ENCODE measurements at regions not wholly inside any gene's neighbourhood (a gene's known extent, or its start where the extent isn't known, plus 50 kb on each side); places are given as distances from the start of the nearest gene placed in this dataset.

DNA sequence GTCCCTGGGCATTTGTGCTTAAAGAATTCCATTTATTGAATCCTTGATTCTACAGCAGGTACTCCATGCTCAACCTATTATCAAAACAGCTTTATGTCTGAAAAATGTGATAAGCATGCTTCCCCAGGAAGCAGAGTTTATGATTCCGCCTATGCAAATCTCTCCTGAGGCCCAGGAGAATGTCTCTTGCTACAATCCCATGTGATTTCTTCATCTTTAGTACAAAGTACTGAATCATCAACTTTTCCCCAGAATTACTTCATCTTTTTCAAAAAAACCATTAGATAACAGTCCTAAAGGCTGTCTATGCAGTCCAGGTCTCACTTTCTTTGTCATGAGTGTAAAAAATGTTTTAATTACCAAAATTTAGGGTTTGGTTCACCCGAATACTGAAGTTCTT, 130.2 kb upstream of the ADAMTSL1 start:
- Mint-ChIP-seq H3K27ac (no peak overlapping the region), H3K4me3 (no peak overlapping the region), H3K36me3 (ENCODE audit: low read depth) (no peaks in the 10 kb centered on the region), H3K9me3 (no peaks in the 10 kb centered on the region), H3K27me3 (ENCODE audit: insufficient read depth) (no peaks in the 10 kb centered on the region), H3K4me1 (ENCODE audit: low read depth) (no peaks in the 10 kb centered on the region)
- no peak for DNase-seq (ENCODE audit: low spot score)
- intact Hi-C loops (cut with micrococcal nuclease): no loop called here

DNA sequence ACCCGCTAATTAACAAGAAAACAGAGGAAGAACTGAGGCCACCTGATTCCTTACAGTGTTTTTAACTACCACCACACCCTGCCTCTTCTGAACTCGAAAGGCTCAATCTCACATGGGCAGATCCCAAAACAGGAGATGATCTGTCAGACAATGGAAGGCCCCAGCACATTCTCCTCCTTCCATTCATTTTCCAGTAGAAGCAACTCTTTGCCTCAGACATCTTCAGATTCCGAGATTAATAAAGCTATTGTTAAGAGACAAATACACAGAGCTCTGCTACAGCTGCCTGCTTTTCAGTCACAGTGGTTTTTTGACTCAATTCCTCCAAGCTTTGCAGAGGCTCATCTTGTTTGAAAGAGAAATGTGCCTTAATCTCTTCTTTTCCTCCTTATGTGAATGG, 127.2 kb upstream of the ADAMTSL1 start:
- no peak for DNase-seq (ENCODE audit: low spot score)
- Mint-ChIP-seq H3K27ac (no peak overlapping the region), H3K27me3 (ENCODE audit: insufficient read depth) (no peaks in the 10 kb centered on the region), H3K4me1 (ENCODE audit: low read depth) (no peaks in the 10 kb centered on the region), H3K4me3 (no peak overlapping the region), H3K36me3 (ENCODE audit: low read depth) (no peaks in the 10 kb centered on the region), H3K9me3 (no peaks in the 10 kb centered on the region)
- intact Hi-C loops (cut with micrococcal nuclease): no loop called here

DNA sequence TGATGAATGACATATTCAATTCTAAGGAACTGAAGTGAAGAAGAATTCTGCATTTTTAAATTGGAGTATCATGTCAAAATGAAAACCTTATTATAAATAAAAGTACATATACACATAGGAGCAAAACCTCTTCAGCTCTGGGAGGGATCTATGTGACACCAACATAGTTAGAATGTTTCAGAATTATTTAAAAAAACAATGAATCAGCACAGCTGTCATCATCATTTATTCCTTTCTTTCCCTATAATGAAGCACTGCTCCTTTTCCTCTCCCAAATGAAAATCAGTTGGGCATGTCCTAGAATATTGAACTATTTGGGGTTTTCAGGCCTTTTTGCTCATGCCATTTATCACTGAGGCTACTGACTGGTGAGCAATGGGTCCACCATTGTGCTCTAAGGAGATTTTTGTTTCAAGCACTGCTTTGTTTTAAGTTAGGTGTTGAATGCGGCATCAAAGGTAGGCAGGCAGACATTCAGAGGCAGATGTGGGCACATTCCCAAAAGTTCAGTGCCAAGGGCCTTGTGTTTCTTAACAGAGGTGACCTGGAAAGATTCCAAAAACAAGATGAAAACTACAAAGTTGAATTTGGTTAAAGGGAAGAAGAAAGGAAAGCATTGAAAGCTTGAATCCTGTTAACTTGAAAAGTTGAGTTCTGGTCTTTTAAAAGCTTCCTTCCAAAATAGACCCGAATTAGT, 126.4 kb upstream of the ADAMTSL1 start:
- Mint-ChIP-seq H3K9me3 (no peaks in the 10 kb centered on the region), H3K27ac (no peak overlapping the region)
- intact Hi-C loops (cut with micrococcal nuclease): no loop called here

DNA sequence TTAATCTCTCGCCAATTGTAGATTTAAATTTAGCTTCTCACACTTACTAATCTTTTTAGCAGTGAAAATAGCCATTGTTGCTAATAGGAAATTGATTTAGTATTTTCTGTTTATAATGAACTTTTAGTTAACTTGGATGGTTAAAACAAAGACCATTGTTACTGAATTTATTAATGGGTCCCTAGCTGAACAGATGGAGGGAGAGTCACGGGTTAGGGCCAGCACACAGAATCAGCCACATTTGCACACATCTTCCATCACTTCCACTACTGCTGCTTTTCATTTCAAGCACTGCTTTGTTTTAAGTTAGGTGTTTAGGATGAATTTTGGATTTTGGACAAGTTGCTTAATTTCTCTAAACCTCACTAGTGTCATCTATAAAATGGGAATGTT, 125.9 kb upstream of the ADAMTSL1 start:
- intact Hi-C loops (cut with micrococcal nuclease): no loop called here

More for the DNA sequence above, 126.4 kb upstream of the ADAMTSL1 start:
- no peak for DNase-seq (ENCODE audit: low spot score)
- no peaks in the 10 kb centered on the region for H3K4me1 Mint-ChIP-seq (ENCODE audit: low read depth)
- no peak overlapping the region for H3K4me3 Mint-ChIP-seq
- no peaks in the 10 kb centered on the region for H3K27me3 Mint-ChIP-seq (ENCODE audit: insufficient read depth)
- H3K36me3 Mint-ChIP-seq (ENCODE audit: low read depth): no peaks in the 10 kb centered on the region

DNA sequence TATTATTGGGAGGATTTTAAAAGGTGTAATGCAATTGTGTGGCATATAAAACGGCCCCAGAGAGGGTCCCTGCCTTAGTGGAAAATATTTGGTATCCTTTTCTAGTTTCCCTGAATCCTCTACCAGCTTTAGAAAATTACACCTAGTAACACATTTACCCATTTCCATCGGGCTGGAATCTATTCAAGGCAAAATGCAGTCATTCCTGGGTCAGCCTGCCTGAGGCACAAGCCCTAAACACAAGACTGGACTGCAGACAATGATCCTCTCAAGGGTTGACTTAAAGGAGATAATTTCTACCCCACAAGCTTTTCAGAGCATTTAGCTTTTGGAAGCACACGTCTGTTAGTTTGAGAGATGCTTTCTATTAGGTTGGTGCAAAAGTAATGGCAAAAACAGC, 124.4 kb upstream of the ADAMTSL1 start:
- H3K36me3 Mint-ChIP-seq (ENCODE audit: low read depth): no peaks in the 10 kb centered on the region
- H3K4me3 Mint-ChIP-seq: no peak overlapping the region
- no peaks in the 10 kb centered on the region for H3K4me1 Mint-ChIP-seq (ENCODE audit: low read depth)
- H3K9me3 Mint-ChIP-seq: no peaks in the 10 kb centered on the region
- H3K27ac Mint-ChIP-seq: no peak overlapping the region
- intact Hi-C loops (cut with micrococcal nuclease): no loop called here
- DNase-seq (ENCODE audit: low spot score): no peak
- H3K27me3 Mint-ChIP-seq (ENCODE audit: insufficient read depth): no peaks in the 10 kb centered on the region

More for the DNA sequence above, 125.9 kb upstream of the ADAMTSL1 start:
- no peak overlapping the region for H3K27ac Mint-ChIP-seq
- H3K36me3 Mint-ChIP-seq (ENCODE audit: low read depth): no peaks in the 10 kb centered on the region
- no peaks in the 10 kb centered on the region for H3K4me1 Mint-ChIP-seq (ENCODE audit: low read depth)
- no peak overlapping the region for H3K4me3 Mint-ChIP-seq
- no peaks in the 10 kb centered on the region for H3K27me3 Mint-ChIP-seq (ENCODE audit: insufficient read depth)
- H3K9me3 Mint-ChIP-seq: no peaks in the 10 kb centered on the region
- no peak for DNase-seq (ENCODE audit: low spot score)

DNA sequence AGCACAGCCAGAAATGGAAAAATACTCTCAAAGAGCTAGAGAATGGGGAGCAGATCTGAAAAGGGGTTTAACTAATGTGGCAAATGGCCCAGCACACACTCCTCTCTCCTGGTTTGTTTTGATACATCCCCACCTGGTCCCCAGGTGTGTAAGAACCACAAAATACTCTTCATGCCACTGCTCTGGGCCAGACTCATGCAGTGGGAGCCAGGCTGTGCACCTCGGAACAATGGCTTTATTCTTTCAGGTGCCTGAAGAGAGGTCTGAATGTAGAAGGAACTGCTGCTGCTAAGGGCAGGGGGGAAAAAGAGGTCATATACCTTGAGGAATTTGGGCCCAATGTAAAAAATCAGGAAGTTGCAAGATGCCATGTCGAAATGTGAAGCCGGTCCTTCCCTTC, 123.9 kb upstream of the ADAMTSL1 start:
- DNase-seq (ENCODE audit: low spot score): no peak
- Mint-ChIP-seq H3K27ac (no peak overlapping the region), H3K4me1 (ENCODE audit: low read depth) (no peaks in the 10 kb centered on the region), H3K9me3 (no peaks in the 10 kb centered on the region), H3K27me3 (ENCODE audit: insufficient read depth) (no peaks in the 10 kb centered on the region), H3K36me3 (ENCODE audit: low read depth) (no peaks in the 10 kb centered on the region), H3K4me3 (no peak overlapping the region)
- intact Hi-C loops (cut with micrococcal nuclease): no loop called here

DNA sequence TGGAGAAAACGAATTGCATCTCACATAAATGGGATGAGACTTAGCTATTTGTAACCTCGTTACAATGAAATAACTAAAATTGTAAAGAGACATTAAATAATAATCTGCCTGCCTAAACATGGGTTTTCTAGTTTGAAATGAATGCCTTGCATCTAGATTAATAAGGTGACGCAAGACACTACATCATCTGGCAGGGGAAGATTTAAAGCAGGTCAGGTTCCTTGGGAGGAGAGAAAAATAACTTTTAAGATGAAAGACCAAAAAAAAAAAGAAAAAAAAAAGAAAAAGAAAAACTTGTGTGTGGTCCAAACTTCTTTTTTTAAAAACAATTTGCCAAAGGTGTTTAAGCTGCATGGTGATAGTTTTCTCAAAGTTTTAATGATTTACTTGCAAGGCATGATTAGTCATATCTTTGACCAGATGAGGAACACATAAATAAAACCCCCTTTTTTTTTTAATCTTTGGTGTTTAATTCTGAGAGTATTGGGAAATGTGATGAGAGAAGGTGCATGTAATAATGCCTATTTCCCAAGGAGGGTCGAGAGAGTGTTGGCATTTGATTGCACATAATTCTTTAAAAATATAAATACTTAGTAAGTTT, 122.9 kb upstream of the ADAMTSL1 start:
- Mint-ChIP-seq H3K9me3 (no peaks in the 10 kb centered on the region), H3K4me1 (ENCODE audit: low read depth) (no peaks in the 10 kb centered on the region), H3K4me3 (no peak overlapping the region), H3K27ac (no peak overlapping the region), H3K27me3 (ENCODE audit: insufficient read depth) (no peaks in the 10 kb centered on the region), H3K36me3 (ENCODE audit: low read depth) (no peaks in the 10 kb centered on the region)
- no peak for DNase-seq (ENCODE audit: low spot score)
- intact Hi-C loops (cut with micrococcal nuclease): no loop called here

DNA sequence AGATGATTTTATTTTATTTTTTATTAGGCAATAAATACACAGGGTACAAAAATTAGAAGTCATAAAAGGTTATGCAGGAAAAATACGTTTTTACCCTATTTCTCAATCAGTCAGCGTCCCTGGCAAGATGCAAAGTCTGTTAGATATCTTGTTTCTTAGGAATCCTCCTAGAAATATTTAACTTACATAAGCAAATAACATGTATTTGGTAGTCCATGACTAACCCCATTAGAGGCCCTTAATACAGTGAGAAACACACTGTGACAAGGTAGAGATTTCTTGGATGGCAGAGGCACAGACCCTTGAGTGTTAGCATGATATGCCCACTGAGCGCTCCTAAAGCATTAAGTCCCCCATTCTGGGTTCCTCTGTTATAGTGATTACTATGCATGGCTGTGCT, 121.2 kb upstream of the ADAMTSL1 start:
- H3K9me3 Mint-ChIP-seq: no peaks in the 10 kb centered on the region
- H3K27ac Mint-ChIP-seq: no peak overlapping the region
- no peak overlapping the region for H3K4me3 Mint-ChIP-seq
- no peaks in the 10 kb centered on the region for H3K27me3 Mint-ChIP-seq (ENCODE audit: insufficient read depth)
- intact Hi-C loops (cut with micrococcal nuclease): no loop called here
- H3K4me1 Mint-ChIP-seq (ENCODE audit: low read depth): no peaks in the 10 kb centered on the region
- H3K36me3 Mint-ChIP-seq (ENCODE audit: low read depth): no peaks in the 10 kb centered on the region
- no peak for DNase-seq (ENCODE audit: low spot score)

DNA sequence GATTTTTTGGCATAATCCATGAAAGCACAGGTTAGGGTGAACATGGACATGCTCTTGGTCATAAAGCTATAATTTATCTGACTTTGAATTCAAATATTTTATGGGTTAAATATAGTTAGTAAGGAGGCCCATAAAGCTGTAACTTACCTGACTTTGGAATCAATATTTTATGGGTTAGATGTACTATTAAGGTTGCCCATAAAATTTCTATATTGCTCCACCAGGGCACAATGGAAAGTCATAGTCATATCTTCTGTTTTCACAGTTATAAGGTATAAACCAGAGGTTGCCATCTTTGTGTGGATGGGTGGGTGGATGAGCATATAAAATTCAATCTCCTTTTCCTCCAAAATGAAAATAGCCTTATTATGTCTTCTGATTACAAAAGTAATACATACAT, 120.5 kb upstream of the ADAMTSL1 start:
- Mint-ChIP-seq H3K9me3 (no peaks in the 10 kb centered on the region), H3K36me3 (ENCODE audit: low read depth) (no peaks in the 10 kb centered on the region), H3K27me3 (ENCODE audit: insufficient read depth) (no peaks in the 10 kb centered on the region), H3K27ac (no peak overlapping the region), H3K4me3 (no peak overlapping the region), H3K4me1 (ENCODE audit: low read depth) (no peaks in the 10 kb centered on the region)
- intact Hi-C loops (cut with micrococcal nuclease): no loop called here
- no peak for DNase-seq (ENCODE audit: low spot score)

DNA sequence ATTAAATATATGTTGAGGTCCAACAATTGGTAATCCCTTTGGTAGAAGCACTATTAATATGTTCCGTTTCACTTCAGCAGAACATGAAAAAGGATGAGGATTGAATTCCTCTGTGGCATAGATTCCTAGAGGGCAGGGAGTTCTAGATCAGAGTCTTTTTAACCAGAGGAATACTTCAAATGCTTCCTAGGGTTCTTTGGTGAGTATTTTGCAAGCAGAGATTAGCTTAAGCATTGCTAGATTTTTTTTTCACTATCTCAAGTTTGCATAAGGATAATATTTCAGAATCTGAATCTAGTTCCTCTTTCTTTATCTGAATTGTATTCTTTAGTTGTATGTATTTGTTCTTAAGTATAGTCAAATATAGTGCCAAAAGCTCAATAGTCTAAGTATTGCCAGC, 116.6 kb upstream of the ADAMTSL1 start:
- Mint-ChIP-seq H3K9me3 (no peaks in the 10 kb centered on the region), H3K36me3 (ENCODE audit: low read depth) (no peaks in the 10 kb centered on the region), H3K4me3 (no peak overlapping the region), H3K27ac (no peak overlapping the region), H3K4me1 (ENCODE audit: low read depth) (no peaks in the 10 kb centered on the region), H3K27me3 (ENCODE audit: insufficient read depth) (no peaks in the 10 kb centered on the region)
- intact Hi-C loops (cut with micrococcal nuclease): no loop called here
- DNase-seq (ENCODE audit: low spot score): no peak

DNA sequence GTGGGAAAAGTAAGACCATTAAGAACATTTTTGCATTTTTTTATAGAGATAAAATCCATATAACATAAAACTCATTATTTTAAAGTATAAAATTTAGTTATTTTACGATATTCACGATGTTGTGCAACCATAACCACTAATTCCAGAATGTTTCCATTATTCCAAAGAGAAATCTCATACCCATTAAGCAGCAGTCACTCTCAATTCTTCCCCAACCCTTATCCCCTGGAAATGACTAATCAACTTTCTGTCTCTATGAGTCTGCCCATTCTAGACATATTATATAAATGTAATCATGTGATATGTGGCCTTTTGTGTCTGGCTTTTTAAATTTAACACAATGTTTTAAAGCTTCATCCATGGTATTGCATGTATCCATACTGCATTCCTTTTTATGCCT, 115.6 kb upstream of the ADAMTSL1 start:
- Mint-ChIP-seq H3K27me3 (ENCODE audit: insufficient read depth) (no peaks in the 10 kb centered on the region), H3K36me3 (ENCODE audit: low read depth) (no peaks in the 10 kb centered on the region), H3K9me3 (no peaks in the 10 kb centered on the region), H3K27ac (no peak overlapping the region), H3K4me1 (ENCODE audit: low read depth) (no peaks in the 10 kb centered on the region), H3K4me3 (no peak overlapping the region)
- no peak for DNase-seq (ENCODE audit: low spot score)
- intact Hi-C loops (cut with micrococcal nuclease): no loop called here

DNA sequence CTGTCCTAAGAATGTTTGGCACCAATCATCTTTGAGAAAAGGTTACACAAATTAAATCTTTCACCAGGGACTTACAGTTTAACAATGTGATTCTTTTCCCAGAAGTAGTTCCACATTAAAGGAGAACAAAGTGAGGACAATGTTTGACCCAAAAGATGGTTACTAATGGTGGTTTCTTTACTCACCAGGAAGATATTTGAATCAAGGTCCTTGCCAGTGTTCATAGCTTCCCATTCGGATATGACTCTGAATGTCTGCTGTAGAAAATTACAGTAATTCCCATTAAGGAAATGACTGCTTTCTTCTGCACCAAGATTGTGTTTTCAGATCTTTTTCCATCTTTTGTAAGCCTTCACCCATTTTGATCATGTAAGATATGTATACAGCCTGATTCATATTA, 114.6 kb upstream of the ADAMTSL1 start:
- Mint-ChIP-seq H3K4me1 (ENCODE audit: low read depth) (no peaks in the 10 kb centered on the region), H3K4me3 (no peak overlapping the region), H3K36me3 (ENCODE audit: low read depth) (no peaks in the 10 kb centered on the region), H3K9me3 (no peaks in the 10 kb centered on the region), H3K27me3 (ENCODE audit: insufficient read depth) (no peaks in the 10 kb centered on the region), H3K27ac (no peak overlapping the region)
- DNase-seq (ENCODE audit: low spot score): no peak
- intact Hi-C loops (cut with micrococcal nuclease): no loop called here

DNA sequence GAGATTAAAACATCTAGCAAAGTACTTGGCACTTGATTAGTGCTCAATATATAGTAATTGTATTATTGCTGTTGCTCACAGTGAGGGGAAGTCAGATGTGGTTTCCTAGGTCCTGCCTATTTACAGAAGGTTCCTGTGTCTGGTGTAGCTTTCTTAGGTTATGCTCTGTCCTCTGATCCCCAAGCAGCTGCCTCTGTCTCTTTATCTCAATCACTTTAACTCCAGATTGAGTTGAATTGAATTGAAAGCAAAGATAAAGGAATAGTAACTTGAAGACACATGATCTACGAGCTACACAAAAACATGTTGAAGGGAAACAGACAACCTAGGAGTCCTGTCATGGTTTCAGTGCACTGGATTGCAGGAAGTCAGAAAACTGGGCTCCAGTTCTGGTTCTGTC, 113.9 kb upstream of the ADAMTSL1 start:
- no peaks in the 10 kb centered on the region for H3K9me3 Mint-ChIP-seq
- no peaks in the 10 kb centered on the region for H3K36me3 Mint-ChIP-seq (ENCODE audit: low read depth)
- no peaks in the 10 kb centered on the region for H3K4me1 Mint-ChIP-seq (ENCODE audit: low read depth)
- H3K27me3 Mint-ChIP-seq (ENCODE audit: insufficient read depth): no peaks in the 10 kb centered on the region
- H3K27ac Mint-ChIP-seq: no peak overlapping the region
- no peak for DNase-seq (ENCODE audit: low spot score)
- intact Hi-C loops (cut with micrococcal nuclease): no loop called here
- no peak overlapping the region for H3K4me3 Mint-ChIP-seq

DNA sequence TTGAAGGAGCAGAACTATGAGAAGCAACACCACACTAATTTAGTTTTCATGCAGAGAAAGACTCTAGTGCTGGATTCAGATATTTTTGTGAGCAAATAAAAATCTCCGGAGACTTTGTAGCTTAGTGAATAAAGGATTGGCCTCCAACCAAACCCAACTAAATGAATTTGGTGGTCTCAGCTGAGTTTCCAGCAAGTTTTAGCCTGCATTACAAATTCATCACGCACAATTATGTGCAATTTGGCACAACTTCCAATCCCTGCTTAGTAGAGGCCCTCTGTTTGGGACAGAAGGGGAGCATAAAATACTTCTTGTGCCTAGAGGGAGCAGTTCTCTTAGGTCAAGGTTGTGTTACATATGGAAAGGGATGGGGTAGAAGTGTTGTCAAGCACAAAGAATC, 112.3 kb upstream of the ADAMTSL1 start:
- intact Hi-C loops (cut with micrococcal nuclease): no loop called here
- Mint-ChIP-seq H3K4me1 (ENCODE audit: low read depth) (no peaks in the 10 kb centered on the region), H3K27me3 (ENCODE audit: insufficient read depth) (no peaks in the 10 kb centered on the region), H3K27ac (no peak overlapping the region), H3K9me3 (no peaks in the 10 kb centered on the region), H3K36me3 (ENCODE audit: low read depth) (no peaks in the 10 kb centered on the region), H3K4me3 (no peak overlapping the region)
- no peak for DNase-seq (ENCODE audit: low spot score)
